ENCODE measurements at regions not wholly inside any gene's neighbourhood (a gene's known extent, or its start where the extent isn't known, plus 50 kb on each side); places are given as distances from the start of the nearest gene placed in this dataset.

DNA sequence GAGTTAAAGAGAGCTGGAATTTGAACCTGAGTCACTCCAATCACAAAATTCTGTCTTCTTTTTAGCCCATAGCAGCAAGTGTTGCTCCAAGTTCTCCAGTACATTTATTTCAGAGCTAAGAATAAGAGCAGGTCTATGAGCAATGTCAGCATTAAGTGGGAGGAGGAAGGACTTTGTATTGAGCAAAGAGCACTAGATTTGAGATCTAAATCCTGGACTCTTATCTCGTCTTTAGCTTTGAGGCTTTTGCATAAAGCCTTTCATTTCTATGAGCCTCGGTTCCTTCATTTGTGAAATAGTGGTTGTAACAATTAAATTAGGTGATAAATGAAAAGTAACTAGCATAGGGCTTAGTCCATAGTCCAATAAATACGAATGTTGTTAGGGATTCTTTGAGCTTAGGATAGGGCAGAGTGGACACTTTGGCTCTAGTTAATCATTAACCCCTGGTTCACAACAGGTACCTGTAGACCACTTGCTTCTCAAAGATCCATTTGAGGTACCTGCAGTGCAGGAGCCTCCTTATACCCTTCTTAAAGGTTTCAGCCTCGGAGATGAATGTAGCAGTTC lies 464.1 kb upstream of the KLF4 start:
- no peak for DNase-seq (ENCODE audit: low read depth)
- H3K4me3 ChIP-seq (ENCODE audit: low read depth, low read length), result no peak overlapping the region

GRCh38 chr9:107952773-107953172 lies 463.2 kb upstream of the KLF4 start:
- no peak for DNase-seq (ENCODE audit: low read depth)
- H3K4me3 ChIP-seq (ENCODE audit: low read depth, low read length), result no peak overlapping the region

DNA sequence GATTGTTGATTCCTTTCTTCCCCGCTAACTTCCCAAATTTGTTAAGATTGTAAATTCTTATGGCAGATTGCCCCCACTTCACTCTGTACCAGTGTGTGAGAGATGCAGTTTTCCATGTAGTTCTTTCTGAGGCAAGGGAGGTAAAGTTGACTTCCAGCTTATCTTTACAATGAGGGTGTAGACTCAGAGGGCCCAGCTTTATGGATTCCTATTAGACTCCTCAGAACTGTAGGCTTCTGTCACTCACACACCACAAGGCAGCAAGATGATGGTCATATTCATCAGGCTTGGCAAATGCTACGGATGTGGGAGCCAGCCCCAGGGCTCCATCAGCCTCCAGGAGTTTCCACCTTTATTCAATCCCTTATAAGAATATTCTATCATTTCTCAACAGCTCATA lies 461.9 kb upstream of the KLF4 start:
- H3K4me3 ChIP-seq (ENCODE audit: low read depth, low read length), result no peak overlapping the region
- DNase-seq (ENCODE audit: low read depth), result no peak

- H3K4me3 ChIP-seq (ENCODE audit: low read depth, low read length), result no peak overlapping the region
- DNase-seq (ENCODE audit: low read depth), result peak; percentile 8
These were observed 459.5 kb upstream of the KLF4 start for GRCh38 chr9:107949061-107949460.

DNA sequence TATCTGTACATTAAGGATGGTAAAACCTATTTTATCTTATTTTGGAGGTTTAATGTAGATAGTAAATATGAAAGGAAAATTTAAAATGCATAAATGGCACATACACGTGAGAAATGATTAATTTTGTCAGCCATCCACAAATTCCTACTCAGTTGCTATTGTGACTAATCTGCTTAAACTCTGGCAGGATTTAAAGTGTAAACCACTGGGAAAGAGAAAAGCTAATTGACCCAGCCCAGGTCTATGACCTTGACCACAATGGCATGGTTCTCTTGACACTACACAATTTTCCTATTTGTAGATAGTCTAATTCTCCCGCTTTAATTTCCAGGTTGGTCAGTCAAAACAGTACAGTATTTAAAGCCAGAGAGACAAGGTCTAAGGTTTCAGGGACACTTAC lies 459.0 kb upstream of the KLF4 start:
- no peak overlapping the region for H3K4me3 ChIP-seq (ENCODE audit: low read depth, low read length)
- DNase-seq (ENCODE audit: low read depth), result no peak

- H3K4me3 ChIP-seq (ENCODE audit: low read depth, low read length), result no peak overlapping the region
- DNase-seq (ENCODE audit: low read depth), result no peak
These were observed 458.5 kb upstream of the KLF4 start for GRCh38 chr9:107948086-107948485.

DNA sequence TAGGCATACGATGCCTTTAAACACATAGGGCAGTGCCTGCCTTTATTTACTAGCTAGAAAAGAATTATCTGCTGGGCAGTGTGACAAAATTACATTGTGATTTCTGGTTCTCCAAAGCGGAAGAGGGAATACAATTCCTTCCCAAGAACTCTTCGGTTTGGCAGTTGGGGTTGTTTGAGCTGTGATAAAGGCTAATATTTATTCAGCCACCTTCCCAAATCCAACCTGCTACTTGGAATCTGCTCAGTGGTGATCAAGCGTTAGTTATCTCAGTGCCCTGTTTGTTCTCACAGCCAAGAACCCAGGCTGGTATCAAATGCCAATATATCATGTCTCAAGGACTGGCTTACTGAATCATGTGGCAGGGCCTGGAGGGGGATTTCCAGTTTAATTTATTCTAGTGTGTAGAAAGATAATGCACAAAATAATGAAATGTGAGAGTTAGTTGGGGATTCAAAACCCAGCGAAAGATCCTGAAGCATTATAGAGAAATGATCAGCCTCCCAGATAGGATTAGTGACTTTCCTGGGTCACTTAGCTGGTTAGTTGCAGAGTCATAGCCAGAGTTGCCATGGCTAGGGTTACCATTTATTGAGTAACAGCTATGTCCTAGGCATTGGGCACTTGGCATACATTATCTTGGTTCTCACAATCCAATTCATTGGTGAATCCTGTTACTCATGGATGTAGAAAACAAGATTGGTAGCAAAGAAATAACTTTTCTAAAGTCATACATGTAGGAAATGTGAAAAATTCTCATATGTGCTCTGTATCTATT lies 457.0 kb upstream of the KLF4 start:
- DNase-seq (ENCODE audit: low read depth), result no peak
- no peak overlapping the region for H3K4me3 ChIP-seq (ENCODE audit: low read depth, low read length)

- DNase-seq (ENCODE audit: low read depth), result no peak
These were observed 456.4 kb upstream of the KLF4 start for GRCh38 chr9:107945961-107946360.

GRCh38 chr9:107945493-107945892 lies 455.9 kb upstream of the KLF4 start:
- H3K4me3 ChIP-seq (ENCODE audit: low read depth, low read length), result no peak overlapping the region
- no peak for DNase-seq (ENCODE audit: low read depth)

More at GRCh38 chr9:107945961-107946360, 456.4 kb upstream of the KLF4 start:
- no peak overlapping the region for H3K4me3 ChIP-seq (ENCODE audit: low read depth, low read length)

DNA sequence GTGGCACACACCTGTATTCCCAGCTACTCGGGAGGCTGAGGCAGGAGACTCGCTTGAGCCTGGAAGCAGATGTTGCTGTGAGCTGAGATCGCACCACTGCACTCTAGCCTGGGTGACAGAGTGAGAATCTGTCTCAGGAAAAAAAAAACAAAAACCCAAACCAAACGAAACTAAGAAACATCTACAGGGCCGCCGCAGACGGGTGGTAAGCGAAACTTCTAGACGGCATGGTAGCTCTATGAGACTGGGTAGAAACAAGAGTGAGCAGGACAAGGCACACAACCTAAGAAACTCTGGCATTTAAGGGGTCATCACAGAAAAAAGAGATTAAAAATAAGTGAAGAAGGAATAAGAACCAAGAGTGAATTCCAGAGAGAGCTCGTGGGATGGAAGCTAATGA lies 454.8 kb upstream of the KLF4 start:
- no peak for DNase-seq (ENCODE audit: low read depth)
- H3K4me3 ChIP-seq (ENCODE audit: low read depth, low read length), result no peak overlapping the region

DNA sequence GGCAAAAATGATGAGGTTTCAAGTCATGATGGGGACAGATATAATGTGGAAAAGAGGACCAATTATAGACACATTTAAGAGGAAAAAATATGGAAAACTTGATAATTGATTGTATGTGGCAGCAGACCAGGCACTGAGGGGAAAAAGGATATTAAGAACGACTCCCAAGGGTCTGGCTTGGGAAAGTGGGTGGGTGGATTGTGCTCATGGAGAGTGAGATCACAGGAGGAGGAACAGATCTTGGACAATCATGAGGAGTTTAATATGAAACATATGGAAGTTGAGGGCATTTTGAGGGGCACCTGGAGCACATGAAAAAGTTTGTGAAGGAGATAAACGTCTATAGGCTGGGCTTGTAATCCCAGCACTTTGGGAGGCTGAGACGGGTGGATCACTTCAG lies 454.3 kb upstream of the KLF4 start:
- no peak for DNase-seq (ENCODE audit: low read depth)
- no peak overlapping the region for H3K4me3 ChIP-seq (ENCODE audit: low read depth, low read length)

- H3K4me3 ChIP-seq (ENCODE audit: low read depth, low read length), result no peak overlapping the region
- DNase-seq (ENCODE audit: low read depth), result no peak
These were observed 453.3 kb upstream of the KLF4 start for GRCh38 chr9:107942856-107943255.

- DNase-seq (ENCODE audit: low read depth), result no peak
- H3K4me3 ChIP-seq (ENCODE audit: low read depth, low read length), result no peak overlapping the region
These were observed 452.7 kb upstream of the KLF4 start for GRCh38 chr9:107942291-107942690.

DNA sequence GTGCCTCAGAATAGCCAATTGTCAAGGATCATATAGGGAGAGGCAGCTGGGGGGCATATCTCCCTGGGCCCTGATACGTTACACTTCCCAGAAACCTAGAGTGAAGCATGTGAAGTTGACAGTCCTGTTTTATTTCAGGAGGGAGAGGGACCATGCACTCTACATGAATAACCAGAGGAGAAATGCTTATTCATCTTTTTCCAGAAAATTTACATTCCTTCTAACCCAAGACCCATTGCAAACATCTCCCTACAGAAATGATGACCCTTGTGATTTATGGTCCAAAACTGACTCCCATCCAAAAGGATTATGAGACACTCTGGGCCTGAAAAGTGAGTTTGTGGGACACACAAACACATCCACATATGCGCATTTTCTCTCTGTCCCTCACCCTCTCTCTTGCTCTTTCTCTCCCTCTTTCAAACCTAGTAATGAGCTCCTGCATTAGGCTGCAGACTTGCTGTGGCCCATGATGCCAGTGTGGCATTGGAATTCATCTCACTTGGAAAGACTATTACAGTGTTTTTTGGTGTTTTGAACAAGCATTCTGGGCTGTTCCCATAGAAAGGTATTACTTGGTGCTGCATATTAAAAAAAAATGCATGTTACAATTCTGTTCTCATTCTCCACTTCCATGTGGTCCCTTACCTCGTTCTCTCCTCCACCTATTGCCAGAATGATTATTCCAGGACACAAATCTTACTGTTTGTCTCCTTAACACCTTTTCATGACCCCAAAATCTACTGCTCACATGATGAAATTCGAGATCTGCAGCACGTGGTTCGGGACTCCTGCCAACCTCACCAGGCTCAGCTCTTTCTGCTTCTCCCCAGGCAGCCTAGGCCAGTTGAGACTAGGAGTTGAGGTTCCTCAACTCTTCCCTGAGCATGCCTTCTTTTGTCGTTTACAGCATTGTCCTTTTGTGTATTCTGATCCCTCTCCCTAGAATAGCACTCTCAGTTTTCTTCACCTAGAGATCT lies 451.3 kb upstream of the KLF4 start:
- H3K4me3 ChIP-seq (ENCODE audit: low read depth, low read length), result no peak overlapping the region
- no peak for DNase-seq (ENCODE audit: low read depth)

DNA sequence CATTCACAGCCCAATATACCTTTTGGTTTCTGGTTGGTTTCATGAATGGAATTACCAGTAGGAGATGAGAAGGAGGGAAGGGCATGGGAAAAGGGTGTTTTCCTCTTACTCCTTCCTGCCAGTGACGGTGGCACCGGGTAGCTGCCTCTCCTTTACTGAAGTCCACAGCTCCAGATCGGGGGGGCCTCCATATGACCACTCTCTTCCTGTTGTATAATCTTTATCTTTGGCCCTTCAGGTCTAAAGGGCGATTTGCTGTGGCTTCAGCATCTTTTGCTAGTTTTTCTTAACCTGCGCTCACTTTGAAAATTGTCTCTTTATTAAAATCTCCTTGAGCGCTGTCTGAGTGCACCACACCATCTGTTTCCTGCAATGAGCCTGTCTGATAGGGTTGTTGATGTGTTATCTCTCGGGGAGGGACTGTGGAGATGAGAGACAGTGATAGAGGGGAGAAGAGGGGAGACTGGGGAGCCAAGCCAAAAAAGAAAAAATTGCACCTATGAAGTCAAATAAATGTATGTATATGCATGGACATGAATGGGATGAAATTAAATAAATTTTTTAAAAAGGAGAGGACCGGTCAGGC lies 449.3 kb upstream of the KLF4 start:
- no peak overlapping the region for H3K4me3 ChIP-seq (ENCODE audit: low read depth, low read length)
- DNase-seq (ENCODE audit: low read depth), result no peak

- DNase-seq (ENCODE audit: low read depth), result no peak
- H3K4me3 ChIP-seq (ENCODE audit: low read depth, low read length), result no peak overlapping the region
These were observed 446.4 kb upstream of the KLF4 start for GRCh38 chr9:107935931-107936330.

DNA sequence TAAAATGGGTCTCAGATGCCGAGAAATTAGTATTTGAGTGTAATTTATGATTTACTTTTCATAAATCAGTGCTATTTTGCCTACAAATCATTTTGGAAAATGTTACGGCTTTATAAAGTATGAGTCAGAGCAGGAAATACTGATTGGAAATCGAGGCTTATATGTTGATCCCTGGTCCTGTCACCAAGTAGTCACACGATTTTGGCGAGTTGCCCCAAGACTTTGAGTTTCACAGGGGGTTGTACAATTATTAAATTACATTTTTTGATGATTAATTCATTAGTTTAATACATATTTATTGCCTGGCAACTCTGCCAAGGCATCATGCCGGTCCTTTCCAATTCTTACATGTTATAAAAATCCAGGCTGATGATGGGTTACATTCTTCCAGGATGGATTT lies 443.9 kb upstream of the KLF4 start:
- H3K4me3 ChIP-seq (ENCODE audit: low read depth, low read length), result no peak overlapping the region
- no peak for DNase-seq (ENCODE audit: low read depth)

DNA sequence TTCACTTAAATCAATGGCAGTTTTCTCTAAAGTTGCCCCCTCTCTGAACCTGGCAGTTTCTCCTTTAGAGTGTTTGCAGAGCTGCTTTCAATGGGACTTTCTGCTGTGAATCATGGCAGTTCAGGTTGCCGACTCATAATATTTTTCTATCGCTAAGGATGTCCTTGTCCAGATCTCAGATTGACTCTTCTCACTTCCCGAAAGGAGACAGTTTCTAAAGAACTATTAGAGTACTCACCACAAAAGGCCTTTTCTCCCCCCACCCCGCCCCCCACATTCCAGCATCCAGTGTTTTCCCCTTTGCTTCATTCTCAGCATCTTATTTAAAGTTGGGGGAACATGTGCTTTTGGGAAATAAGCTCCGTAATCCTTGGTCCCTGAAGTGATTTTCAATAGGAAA lies 443.5 kb upstream of the KLF4 start:
- DNase-seq (ENCODE audit: low read depth), result peak; percentile 13

DNA sequence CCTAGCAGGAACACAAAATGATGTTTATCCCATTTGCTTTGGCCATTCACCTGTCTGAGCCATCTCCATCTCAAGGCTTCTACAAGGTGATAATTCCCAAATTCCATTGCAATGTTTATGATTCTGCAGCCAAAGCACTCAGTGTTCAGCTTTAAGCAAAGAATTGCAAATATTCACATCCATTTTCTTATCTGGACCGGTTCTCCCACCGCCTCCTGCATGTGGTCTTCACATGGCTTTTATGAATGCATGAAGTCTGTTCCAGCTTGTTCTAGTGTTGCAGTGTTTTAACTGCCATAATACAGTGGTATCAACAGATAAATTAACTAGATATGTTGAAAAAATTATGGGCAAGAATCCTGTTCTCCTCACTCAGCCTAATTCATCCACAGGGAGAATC lies 443.0 kb upstream of the KLF4 start:
- no peak overlapping the region for H3K4me3 ChIP-seq (ENCODE audit: low read depth, low read length)
- DNase-seq (ENCODE audit: low read depth), result no peak

More for the DNA sequence above, 443.5 kb upstream of the KLF4 start:
- H3K4me3 ChIP-seq (ENCODE audit: low read depth, low read length), result no peak overlapping the region

- peak; percentile 41 for DNase-seq (ENCODE audit: low read depth)
- no peak overlapping the region for H3K4me3 ChIP-seq (ENCODE audit: low read depth, low read length)
These were observed 442.5 kb upstream of the KLF4 start for GRCh38 chr9:107932046-107932445.

All from skeletal muscle cell (primary cell).